ENCODE measurements at regions not wholly inside any gene's neighbourhood (a gene's known extent, or its start where the extent isn't known, plus 50 kb on each side); places are given as distances from the start of the nearest gene placed in this dataset.

- TF ChIP-seq CTCF (IDR thresholded peaks at IDR 0.05) (no peak), POLR2A (IDR thresholded peaks at IDR 0.05) (no peak)
- ATAC-seq = no peak
- Histone ChIP-seq H3K9me3 (no peaks in the 10 kb centered on the region), H3K27ac (no peak overlapping the region), H3K4me3 (no peak overlapping the region), H3K36me3 (no peaks in the 10 kb centered on the region), H3K4me1 (no peaks in the 10 kb centered on the region), H3K27me3 (no peaks in the 10 kb centered on the region)
- intact Hi-C loops (cut with DNase I) = no loop called here
- no peak for DNase-seq
- 83% methylated on average over 8 of the region's 12 CpGs for WGBS (ENCODE audit: insufficient coverage, low coverage, low lambda C conversion rate, missing lambda C conversion rate)
Measured at GRCh38 chr2:64773461-64774118, 119.9 kb upstream of the SERTAD2 start.

- Histone ChIP-seq H3K36me3 (no peaks in the 10 kb centered on the region), H3K4me1 (no peaks in the 10 kb centered on the region), H3K27me3 (no peaks in the 10 kb centered on the region), H3K27ac (no peak overlapping the region), H3K9me3 (no peaks in the 10 kb centered on the region), H3K4me3 (no peak overlapping the region)
- ATAC-seq = no peak
- DNase-seq = no peak
- WGBS (ENCODE audit: insufficient coverage, low coverage, low lambda C conversion rate, missing lambda C conversion rate) = 90% methylated on average over 3 of the region's 3 CpGs
- TF ChIP-seq CTCF (IDR thresholded peaks at IDR 0.05) (no peak), POLR2A (IDR thresholded peaks at IDR 0.05) (no peak)
- intact Hi-C loops (cut with DNase I) = no loop called here
Measured at GRCh38 chr2:64777841-64778240, 124.1 kb upstream of the SERTAD2 start.

GRCh38 chr2:64779117-64779690 lies 125.5 kb upstream of the SERTAD2 start:
- no peak for ATAC-seq
- no peak for DNase-seq
- TF ChIP-seq CTCF (IDR thresholded peaks at IDR 0.05) = no peak
- TF ChIP-seq POLR2A (IDR thresholded peaks at IDR 0.05) = no peak

GRCh38 chr2:64780041-64780440 lies 126.3 kb upstream of the SERTAD2 start:
- 67% methylated on average over 5 of the region's 6 CpGs for WGBS (ENCODE audit: insufficient coverage, low coverage, low lambda C conversion rate, missing lambda C conversion rate)
- no peak overlapping the region for H3K4me3 ChIP-seq
- intact Hi-C loops (cut with DNase I) = no loop called here

More at GRCh38 chr2:64779117-64779690, 125.5 kb upstream of the SERTAD2 start:
- Histone ChIP-seq H3K4me1 (no peaks in the 10 kb centered on the region), H3K36me3 (no peaks in the 10 kb centered on the region), H3K27ac (no peak overlapping the region), H3K9me3 (no peaks in the 10 kb centered on the region), H3K27me3 (no peaks in the 10 kb centered on the region), H3K4me3 (no peak overlapping the region)
- intact Hi-C loops (cut with DNase I) = no loop called here
- WGBS (ENCODE audit: insufficient coverage, low coverage, low lambda C conversion rate, missing lambda C conversion rate) = 58% methylated on average over 5 of the region's 5 CpGs

More at GRCh38 chr2:64780041-64780440, 126.3 kb upstream of the SERTAD2 start:
- Histone ChIP-seq H3K4me1 (no peaks in the 10 kb centered on the region), H3K27me3 (no peaks in the 10 kb centered on the region), H3K36me3 (no peaks in the 10 kb centered on the region), H3K9me3 (no peaks in the 10 kb centered on the region), H3K27ac (no peak overlapping the region)
- ATAC-seq (no peak), DNase-seq (no peak)
- no peak for TF ChIP-seq CTCF (IDR thresholded peaks at IDR 0.05)
- no peak for TF ChIP-seq POLR2A (IDR thresholded peaks at IDR 0.05)

Measured in right lobe of liver (tissue), 6 donors.